Jurkat, Clone E6-1 (cell line): ENCODE measurements at regions not wholly inside any gene's neighbourhood (a gene's known extent, or its start where the extent isn't known, plus 50 kb on each side); places are given as distances from the start of the nearest gene placed in this dataset.

Experiments
- DNase-seq: peaks from one replicate; pipeline ENCODE4 v3.0.0-alpha.2; 2011; ENCODE audit warnings: low read depth, low spot score
- H3K4me3 ChIP-seq: 2 replicates; pipeline ENCODE4 v1.5.1; 2011; ENCODE audit warnings: mild to moderate bottlenecking, low read length, control low read depth, moderate library complexity

DNA sequence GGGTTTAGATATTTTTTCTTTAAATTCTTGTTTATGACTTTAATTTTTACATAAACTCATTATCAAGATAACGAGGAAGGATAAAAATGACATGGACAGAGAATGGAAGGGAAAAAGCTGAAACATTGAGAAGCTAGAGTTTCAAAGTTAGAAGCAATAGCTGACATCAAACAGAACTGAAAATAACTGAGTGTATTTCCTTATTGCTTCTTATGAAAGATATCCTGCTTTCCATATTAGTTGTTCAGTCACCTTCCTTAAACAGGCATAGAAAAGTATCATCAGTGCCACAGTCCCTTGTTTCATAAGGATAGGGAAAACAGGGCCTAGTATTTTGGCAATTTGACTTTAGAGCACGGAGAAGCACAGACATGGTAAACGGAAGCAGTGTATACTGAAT, 460.5 kb upstream of the GHITM start:
- DNase-seq = no peak
- no peak overlapping the region for H3K4me3 ChIP-seq

DNA sequence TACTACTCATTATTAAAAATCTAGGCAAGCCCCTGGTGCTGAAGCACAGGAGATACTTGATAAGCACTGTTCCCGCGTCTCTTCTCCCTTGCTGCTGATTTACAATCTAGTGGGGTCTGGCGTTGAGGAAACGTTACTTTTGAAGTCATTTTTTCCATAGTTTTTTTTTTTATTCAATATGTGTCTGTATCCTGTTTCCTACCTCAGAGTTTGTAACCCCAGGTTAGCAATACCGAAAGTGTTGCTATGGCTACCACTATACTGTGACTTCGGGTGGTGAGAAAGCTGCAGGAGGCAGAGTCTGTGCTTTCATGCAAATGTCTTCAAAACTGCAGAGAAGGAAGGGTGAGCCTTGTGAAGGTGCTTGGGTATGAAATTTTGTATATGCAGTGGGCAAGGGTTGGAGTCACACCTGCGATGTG, 458.8 kb upstream of the GHITM start:
- DNase-seq = no peak
- no peak overlapping the region for H3K4me3 ChIP-seq

DNA sequence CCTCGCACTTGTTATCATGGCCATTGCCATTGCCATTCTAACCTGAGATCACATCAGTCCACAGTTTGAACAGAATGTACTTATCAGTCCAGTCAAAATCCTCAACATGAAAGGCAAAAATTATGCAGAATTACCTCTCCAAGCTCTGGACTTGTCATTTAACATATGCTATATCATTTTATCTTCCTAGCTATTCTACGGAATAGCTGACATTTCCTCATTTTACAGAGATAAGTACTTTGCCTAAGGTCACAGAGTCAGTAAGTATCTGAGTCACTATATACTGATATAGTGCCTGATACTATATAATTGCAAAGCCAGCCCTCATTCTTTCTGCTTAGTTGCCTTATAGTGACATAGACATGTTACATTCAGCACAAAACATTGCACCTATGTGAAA, 456.9 kb upstream of the GHITM start:
- no peak overlapping the region for H3K4me3 ChIP-seq
- no peak for DNase-seq

DNA sequence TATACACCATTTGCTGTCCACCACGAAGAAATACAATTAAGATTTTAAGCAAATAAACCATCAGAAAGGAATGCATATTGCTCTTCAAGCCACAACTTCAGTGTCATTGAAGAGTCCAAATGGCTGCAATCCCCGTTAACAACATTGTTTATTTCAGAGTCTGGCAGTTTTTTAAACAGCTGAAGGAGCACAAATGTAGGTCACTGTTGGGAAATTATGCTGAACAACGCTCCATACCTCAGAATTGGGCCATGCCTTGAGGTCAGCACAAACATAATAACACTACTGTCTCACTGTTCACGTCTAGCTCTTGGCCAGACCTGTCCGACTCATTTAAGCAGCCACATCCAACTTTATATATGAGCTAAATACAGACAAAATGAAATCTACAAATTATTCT, 453.9 kb upstream of the GHITM start:
- H3K4me3 ChIP-seq = no peak overlapping the region
- no peak for DNase-seq

DNA sequence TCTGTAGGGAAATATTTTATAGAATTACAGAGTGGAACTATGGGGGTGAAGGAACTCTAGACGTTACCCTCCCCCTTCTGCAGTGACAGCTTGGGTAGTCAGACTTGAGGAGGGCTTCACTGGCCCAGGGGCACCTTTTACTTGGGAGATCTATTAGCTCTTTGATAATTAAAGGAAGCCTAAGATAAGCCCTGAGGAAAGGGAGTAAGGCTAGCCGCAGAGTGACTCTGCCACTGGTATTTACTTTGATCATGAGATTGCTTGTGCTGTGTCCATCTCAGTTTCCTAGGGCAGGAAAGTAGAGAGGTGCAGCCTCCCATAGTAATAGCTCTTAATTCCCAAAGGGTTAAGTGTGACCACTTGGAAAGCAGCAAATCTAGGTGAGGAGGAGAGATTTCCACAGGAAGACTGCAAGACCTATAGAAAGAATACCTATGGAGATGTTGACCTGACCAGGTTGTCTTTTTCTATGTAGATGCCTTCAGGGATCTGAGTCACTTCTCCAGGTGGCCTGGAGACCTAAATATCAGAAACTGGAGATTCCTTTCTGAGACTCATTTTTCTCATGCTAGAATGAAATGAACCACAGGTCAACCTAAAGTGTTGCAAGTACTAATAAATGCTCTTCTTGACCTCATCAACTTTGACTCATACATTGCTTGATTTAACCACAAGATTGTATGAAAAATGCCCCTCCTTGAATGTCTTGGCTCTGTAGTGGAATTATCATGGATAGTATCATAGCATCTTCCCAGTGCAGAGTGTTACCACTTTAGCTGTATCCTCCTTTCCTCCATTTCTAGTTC, 447.3 kb upstream of the GHITM start:
- DNase-seq = no peak
- no peak overlapping the region for H3K4me3 ChIP-seq

DNA sequence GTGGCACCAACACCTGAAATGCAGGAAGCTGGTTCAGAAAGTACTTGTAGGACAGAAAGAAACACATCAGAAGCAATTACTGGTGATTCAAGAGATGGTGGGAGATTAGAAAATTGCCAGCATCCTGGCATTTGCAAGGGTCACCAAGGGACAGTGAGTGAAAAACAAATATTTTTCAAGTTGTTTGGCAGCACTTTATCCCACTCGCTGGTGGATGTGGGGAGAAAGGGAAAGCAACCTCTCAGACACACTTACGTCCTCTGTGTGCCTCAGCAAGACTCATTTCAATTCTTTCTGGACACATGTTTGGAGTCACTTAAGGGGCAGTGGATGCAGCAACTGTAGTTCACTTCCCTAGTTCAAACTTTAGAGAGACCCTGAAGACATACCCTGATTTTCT, 440.4 kb upstream of the GHITM start:
- H3K4me3 ChIP-seq = no peak overlapping the region
- DNase-seq = no peak

DNA sequence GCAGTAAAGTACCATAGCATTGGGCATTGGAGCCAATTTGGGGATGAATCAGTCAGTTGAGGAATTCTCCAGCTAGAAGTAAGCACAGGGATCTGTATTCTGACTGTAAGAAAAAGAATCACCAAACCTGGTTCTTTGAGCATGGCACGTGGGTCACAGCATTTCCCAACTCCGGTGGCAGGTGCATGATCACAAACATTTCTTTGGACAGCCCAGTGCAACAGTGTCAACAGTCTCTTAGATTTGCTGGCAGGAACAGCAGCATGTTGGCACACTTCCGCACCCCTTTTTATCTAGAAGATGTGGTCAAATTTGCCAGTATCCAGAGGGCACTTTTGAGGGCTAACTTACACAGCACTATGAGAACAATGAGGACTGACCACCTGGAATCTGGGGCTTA, 437.5 kb upstream of the GHITM start:
- DNase-seq = no peak
- H3K4me3 ChIP-seq = no peak overlapping the region

DNA sequence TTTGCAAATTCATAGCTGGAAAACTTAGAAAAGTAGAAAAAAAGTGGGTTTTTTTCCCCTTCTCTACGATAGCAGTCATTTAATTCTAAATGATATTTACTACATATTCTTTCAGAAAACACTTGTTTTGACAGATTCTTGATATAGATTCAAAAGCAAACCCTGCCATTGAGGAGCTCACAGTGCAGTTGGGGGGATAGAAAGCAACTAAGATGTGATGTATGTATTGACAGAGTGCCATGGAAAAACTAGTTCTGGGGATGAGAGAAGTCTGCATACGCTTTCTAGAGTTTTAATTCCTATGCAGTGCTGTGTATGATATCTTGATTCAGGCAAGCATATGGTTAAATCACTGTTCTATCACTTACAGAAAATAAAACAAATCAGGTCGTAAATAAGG, 436.6 kb upstream of the GHITM start:
- no peak overlapping the region for H3K4me3 ChIP-seq
- no peak for DNase-seq

DNA sequence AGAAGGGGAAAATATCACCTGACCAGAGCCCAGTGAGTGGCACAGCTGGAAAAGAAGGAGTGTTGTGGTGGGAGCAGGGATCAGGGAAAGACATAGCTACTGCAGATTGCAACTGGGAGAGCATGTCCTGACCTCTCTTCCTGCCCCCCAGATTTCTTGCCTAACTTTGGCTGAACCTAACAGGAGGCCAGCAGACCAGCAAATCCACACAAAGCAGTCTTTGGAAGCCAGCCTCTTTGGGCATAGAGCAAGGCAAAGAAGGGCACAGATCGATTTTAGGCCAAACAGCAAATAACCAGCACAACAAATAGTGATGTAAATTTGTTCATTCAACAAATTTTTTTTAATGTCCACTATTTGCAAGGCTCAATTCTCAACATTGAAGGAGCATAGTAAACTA, 433.2 kb upstream of the GHITM start:
- DNase-seq = no peak
- no peak overlapping the region for H3K4me3 ChIP-seq

DNA sequence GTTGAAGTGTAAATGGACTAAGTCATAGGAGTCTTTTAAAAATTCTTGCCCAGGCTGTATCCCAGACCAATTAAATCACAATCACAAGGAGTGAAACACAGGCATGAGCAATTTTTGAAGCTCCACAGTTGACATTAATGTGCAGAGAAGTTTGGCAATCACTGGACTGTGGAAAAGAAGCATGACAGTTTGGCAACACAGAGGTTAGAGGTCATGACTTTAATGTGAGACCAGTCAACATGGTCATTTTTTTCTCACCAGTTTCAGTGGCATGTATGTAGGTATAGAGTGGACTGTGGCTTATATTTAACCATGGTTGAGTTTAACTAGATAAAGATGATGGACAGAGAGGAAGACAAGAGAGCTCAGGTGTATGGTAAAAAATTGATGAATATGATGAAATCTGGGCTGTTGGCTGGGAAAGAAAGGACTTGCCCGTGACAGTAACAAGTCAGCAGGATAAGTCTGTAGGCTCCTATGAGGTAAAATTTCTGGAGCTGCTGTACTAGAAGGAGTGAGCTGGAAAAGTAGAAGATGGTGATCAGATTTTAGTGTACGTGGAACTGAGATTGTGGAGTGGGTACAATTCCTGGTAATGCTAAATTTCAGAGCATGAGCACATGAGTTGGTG, 432.2 kb upstream of the GHITM start:
- H3K4me3 ChIP-seq = no peak overlapping the region
- no peak for DNase-seq

DNA sequence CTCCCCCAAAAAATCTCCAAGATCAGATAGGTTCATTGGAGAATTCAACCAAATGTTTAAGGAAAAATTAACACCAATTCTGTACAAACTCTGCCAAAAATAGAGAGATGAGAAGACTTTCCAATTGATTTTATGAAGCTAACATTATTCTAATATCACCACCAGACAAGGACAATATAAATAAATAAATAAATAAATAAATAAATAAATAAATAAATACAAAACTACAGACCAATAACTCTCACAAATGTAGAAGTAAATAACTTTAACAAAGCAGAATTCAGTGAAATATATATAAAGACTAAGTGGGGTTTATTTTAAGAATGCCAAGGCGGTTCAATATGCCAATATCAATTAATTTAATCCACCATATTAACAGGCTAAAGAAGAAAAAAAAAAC, 425.9 kb upstream of the GHITM start:
- H3K4me3 ChIP-seq = no peak overlapping the region
- no peak for DNase-seq

DNA sequence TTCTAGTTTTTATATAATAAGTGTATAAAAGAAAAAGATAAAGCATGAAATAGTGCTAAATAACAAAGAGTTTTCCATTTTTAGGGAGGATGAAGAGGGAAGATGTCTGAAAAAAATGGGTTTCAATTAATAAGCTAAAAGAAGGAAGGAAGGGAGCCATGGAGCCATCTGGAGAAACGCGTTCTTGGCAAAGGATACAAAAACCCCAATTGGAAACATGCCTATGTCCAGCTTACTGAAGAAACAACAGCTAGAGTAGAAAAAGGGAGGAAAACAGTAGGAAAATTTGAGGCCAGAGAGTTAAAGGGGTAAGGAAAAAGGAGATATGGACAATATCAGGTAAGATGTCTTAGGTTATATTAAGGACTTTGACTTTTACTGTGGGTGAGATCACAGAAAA, 416.2 kb upstream of the GHITM start:
- no peak for DNase-seq
- no peak overlapping the region for H3K4me3 ChIP-seq

DNA sequence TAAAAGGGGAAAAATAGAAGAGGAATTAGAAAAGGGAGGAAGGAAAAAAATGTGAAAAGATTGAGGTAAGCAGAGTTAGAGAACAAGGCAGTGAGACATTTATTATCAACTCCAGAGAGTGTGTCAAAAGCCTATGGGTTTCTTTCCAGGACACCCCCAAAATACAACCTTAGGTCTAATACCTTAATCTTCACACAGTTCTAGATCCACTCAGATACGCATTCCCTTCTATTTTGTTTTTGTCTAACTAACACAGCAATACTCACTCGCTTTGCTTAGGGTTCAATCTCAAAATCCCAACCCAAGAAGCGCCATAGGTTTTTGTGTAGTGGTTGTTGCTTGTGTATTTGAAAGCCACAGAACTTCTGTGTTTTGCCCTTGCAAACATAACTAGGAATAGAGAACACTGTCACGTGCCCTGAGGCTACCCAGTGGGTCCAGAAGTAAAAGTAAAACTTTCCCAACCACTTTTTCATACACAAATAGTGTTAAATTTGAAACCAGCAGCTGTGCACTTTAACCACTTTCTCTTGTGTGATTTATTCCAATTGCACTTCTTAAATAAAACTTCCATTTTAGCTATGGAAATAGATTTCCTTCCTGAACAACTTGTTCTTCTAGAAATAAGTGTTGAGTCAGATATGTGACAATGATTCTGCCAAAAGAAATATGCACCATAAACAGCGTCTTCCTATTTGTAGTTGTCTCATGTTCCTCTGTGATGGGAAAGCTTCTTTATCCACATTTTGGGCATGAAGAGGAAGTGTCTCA, 414.7 kb upstream of the GHITM start:
- no peak for DNase-seq
- no peak overlapping the region for H3K4me3 ChIP-seq

DNA sequence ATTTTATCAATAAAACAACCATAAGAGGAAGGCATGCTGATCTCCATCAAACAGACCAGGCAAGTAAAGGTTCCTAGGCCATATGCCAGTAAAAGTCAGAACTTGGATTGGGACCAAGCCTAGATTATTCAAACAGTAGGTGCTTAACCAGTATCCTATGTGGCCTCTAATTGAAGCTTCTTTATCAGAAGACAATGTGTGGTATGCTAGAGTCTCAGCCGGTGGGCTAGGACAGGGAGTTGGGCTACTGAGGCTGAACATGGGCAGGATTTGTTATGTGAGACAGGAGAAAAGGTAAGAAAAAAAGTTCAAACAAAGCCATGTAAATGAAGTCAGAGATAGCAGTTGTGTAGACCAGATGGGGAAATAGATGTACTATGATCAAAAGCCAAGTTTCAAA, 413.7 kb upstream of the GHITM start:
- H3K4me3 ChIP-seq = no peak overlapping the region
- DNase-seq = no peak

DNA sequence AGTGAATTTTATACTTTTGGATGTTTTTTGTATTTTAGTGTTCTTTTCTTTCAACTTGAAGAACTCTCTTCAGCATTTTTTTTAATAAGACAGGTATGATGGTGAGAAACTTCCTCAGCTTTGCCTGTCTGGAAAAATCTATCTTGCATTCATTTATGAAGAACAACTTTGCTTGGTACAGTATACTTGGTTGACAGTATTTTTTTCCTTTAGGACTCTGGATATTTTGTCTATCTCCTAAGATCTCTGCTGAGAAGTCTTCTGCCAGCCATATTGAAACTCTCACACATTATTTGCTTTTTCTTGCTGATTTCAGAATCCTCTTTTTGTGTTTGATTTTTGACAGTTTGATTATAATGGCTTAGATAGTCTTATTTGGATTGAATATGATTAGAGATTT, 405.0 kb upstream of the GHITM start:
- no peak for DNase-seq
- H3K4me3 ChIP-seq = no peak overlapping the region

DNA sequence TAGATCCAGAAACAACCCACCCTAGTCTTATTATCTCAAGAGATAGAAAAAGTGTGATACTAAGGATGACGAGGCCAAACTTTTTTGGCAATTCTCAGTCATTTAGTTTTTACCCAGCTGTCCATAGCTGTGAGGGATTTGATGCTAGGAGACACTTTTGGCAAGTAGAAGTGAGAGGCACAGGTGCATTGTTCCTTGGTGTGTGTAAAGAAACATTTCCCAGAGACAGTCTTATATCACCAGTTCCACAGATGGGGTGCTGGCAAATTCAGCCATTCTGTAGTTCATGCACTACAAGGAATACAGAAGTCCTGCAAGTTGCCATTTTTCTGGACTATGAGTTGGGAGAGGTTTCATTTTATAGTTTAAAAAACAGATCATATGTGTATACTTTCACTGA, 403.3 kb upstream of the GHITM start:
- DNase-seq = no peak
- no peak overlapping the region for H3K4me3 ChIP-seq

DNA sequence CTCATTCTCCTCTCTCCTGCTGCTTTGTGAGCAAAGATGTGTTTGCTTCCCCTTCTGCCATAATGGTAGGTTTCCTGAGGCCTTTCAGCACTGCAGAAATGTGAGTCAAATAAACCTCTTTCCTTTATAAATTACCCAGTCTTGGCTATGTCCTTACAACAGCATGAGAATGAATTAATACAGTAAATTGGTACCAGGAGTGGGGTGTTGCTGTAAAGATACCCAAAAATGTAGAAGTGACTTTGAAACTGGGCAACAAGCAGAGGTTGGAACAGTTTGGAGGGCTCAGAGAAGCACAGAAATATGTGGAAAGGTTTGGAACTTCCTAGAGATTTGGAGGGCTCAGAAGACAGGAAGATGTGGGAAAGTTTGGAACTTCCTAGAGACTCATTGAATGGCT, 388.7 kb upstream of the GHITM start:
- no peak overlapping the region for H3K4me3 ChIP-seq
- no peak for DNase-seq

DNA sequence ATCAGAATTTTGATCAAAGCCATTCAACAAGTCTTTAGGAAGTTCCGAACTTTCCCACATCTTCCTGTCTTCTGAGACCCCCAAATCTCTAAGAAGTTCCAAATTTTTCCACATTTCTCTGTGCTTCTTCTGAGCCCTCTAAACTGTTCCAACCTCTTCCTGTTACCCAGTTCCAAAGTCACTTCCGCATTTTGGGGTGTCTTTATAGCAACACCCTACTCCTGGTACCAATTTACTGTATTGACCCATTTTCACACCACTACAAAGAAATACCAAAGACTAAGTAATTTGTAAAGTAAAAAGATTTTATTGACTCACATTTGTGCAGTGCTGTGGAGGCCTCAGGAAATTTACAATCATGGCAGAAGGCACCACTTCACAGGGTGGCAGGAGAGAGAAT, 385.8 kb upstream of the GHITM start:
- H3K4me3 ChIP-seq = no peak overlapping the region
- DNase-seq = no peak

DNA sequence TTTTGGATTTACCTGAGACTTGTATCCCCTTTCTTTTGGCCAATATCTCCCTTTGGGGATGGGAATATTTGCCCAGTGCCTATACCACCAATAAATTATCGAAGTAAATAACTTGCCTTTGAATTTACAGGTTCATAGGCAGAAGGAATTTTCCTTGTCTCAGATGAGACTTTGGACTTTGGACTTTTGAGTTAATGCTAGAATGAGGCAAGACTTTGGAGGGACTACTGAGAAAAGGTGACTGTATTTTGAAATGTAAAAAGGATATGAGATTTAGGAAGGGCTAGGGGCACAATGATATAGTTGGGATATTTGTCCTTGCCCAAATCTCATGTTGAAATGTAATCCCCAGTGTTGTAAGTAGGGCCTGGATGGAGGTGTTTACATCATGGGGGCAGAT, 384.5 kb upstream of the GHITM start:
- no peak for DNase-seq
- H3K4me3 ChIP-seq = no peak overlapping the region

DNA sequence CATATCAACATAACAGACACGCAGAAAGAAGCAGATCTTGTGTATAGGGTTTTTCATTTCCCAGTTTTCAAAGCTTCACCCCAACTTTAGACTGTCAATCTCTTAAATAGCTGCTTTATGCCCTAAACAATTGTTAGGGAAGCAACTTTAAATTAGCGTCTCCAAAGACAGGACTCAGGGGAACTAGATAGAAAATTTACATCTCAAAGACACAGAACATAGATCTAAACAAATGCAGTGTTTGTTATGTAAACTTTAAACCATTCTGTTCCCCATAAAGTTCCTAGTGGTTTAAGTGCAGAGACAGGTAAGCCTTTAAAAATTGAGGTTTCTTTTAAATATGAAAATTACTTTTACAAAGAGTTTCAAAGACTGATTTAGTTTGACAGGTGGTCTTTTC, 379.2 kb upstream of the GHITM start:
- no peak overlapping the region for H3K4me3 ChIP-seq

More for the DNA sequence above, 379.2 kb upstream of the GHITM start:
- no peak for DNase-seq
